Prostate gland (tissue), 2 donors: ENCODE measurements at regions not wholly inside any gene's neighbourhood (a gene's known extent, or its start where the extent isn't known, plus 50 kb on each side); places are given as distances from the start of the nearest gene placed in this dataset.

Source experiments
- POLR2A ChIP-seq: fragments of 450-650 bp; IDR thresholded peaks from one replicate; pipeline ENCODE4 v1.6.1; 2016; ENCODE audit warnings: antibody characterized with exemption, mild to moderate bottlenecking
- POLR2AphosphoS5 ChIP-seq: sonication (generic); formaldehyde crosslinking; IDR thresholded peaks from one replicate; pipeline ENCODE4 v1.6.1; 2017; ENCODE audit warnings: antibody characterized with exemption
- TF ChIP-seq, protein P1 (sequence below), 4 experiments: fragments of 200-600 bp in 2 of 4; fragments of 450-650 bp in 2 of 4; sonication (generic) in 2 of 4; IDR thresholded peaks; 1 replicate in 3 of 4; 2 replicates in 1 of 4; pipeline ENCODE4 v1.5.1; 2016 to 2019; ENCODE audit warnings: antibody characterized with exemption in 4 of 4, mild to moderate bottlenecking in 2 of 4, moderate library complexity in 2 of 4

DNA sequence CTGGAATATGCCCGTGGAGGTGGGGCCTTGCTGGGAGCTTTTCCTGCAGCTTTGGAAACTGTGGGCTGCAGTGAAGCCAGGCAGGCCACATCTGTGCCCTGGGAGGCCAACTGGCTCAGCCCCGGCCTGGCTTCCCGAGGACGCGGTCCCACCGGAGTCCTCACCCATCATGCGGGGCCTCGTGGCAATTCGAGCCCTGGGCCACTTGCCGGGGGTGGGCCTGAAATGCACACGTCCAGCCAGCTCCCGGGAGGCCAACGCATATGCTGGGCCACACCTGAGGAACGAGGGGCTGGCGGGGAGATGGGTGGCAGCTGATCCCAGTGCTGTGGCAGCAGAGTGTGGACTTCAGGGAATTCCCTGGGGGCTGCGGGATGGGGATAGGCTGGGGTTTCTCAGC is 172.4 kb upstream of the GSE1 start:
- TF ChIP-seq POLR2A (no peak), POLR2AphosphoS5 (no peak)
- TF ChIP-seq, protein P1, sequence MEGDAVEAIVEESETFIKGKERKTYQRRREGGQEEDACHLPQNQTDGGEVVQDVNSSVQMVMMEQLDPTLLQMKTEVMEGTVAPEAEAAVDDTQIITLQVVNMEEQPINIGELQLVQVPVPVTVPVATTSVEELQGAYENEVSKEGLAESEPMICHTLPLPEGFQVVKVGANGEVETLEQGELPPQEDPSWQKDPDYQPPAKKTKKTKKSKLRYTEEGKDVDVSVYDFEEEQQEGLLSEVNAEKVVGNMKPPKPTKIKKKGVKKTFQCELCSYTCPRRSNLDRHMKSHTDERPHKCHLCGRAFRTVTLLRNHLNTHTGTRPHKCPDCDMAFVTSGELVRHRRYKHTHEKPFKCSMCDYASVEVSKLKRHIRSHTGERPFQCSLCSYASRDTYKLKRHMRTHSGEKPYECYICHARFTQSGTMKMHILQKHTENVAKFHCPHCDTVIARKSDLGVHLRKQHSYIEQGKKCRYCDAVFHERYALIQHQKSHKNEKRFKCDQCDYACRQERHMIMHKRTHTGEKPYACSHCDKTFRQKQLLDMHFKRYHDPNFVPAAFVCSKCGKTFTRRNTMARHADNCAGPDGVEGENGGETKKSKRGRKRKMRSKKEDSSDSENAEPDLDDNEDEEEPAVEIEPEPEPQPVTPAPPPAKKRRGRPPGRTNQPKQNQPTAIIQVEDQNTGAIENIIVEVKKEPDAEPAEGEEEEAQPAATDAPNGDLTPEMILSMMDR (IDR thresholded peaks at IDR 0.05), result no peak
